ENCODE measurements at regions not wholly inside any gene's neighbourhood (a gene's known extent, or its start where the extent isn't known, plus 50 kb on each side); places are given as distances from the start of the nearest gene placed in this dataset.
"Not testable (repeated sequence)": the region's sequence is repeated elsewhere in the genome, so short reads cannot be mapped to it uniquely, and the experiment has no call there.

GRCh38 chr5:83810511-83810910, 89.9 kb upstream of the HAPLN1 start:
- DNase-seq: no peak

GRCh38 chr5:83802686-83803085, 82.0 kb upstream of the HAPLN1 start:
- no peak for DNase-seq

GRCh38 chr5:83800201-83800600, 79.5 kb upstream of the HAPLN1 start:
- no peak for DNase-seq

GRCh38 chr5:83799020-83799419, 78.4 kb upstream of the HAPLN1 start:
- DNase-seq: not testable (repeated sequence)

GRCh38 chr5:83789371-83789770, 68.7 kb upstream of the HAPLN1 start:
- DNase-seq: no peak

- no peak for DNase-seq
These were observed 67.0 kb upstream of the HAPLN1 start for GRCh38 chr5:83787631-83788030.

- DNase-seq: no peak
These were observed 64.6 kb upstream of the HAPLN1 start for GRCh38 chr5:83785176-83785668.

- no peak for DNase-seq
These were observed 60.2 kb upstream of the HAPLN1 start for GRCh38 chr5:83780699-83781350.

- peak in 1 of 56 donors; percentile 19 for DNase-seq
These were observed 57.2 kb upstream of the HAPLN1 start for GRCh38 chr5:83777856-83778255.

- DNase-seq: no peak
These were observed 55.9 kb upstream of the HAPLN1 start for GRCh38 chr5:83776437-83777031.
